Activated naive CD8-positive, alpha-beta T cell treated with anti-CD3 and anti-CD28 coated beads, Interleukin-2, amount 10 ng/mL, durations not matched to agents 7 days and 5 days (primary cell): ENCODE measurements at regions not wholly inside any gene's neighbourhood (a gene's known extent, or its start where the extent isn't known, plus 50 kb on each side); places are given as distances from the start of the nearest gene placed in this dataset.

Experiments
- ATAC-seq: fragments of 150-1000 bp; cut with Tn5 transposase; one replicate; pipeline ENCODE4 v1.10.0; 2021; ENCODE audit warnings: low read depth, moderate library complexity
- POLR2A ChIA-PET: fragments of 350-600 bp; sonication (Branson Sonifier 250); formaldehyde crosslinking; loops from one replicate; lab custom pipeline; 2021; ENCODE audit warnings: antibody characterized with exemption; lab: Charles Lee
- DNase-seq: peaks from one replicate; pipeline ENCODE4 v3.0.0; 2021
- H3K27ac Mint-ChIP-seq: one replicate; pipeline ENCODE4 v1.8.0; 2022; ENCODE audit warnings: mild to moderate bottlenecking, mixed read lengths
- H3K27me3 Mint-ChIP-seq: one replicate; pipeline ENCODE4 v1.8.0; 2022; ENCODE audit warnings: mild to moderate bottlenecking, moderate library complexity, mixed read lengths
- H3K36me3 Mint-ChIP-seq: one replicate; pipeline ENCODE4 v1.8.0; 2021; ENCODE audit warnings: mild to moderate bottlenecking, mixed read lengths
- H3K4me1 Mint-ChIP-seq: one replicate; pipeline ENCODE4 v1.8.0; 2021; ENCODE audit warnings: mixed read lengths
- H3K4me3 Mint-ChIP-seq: one replicate; pipeline ENCODE4 v1.8.0; 2022; ENCODE audit warnings: mild to moderate bottlenecking, moderate library complexity, mixed read lengths
- H3K9me3 Mint-ChIP-seq: one replicate; pipeline ENCODE4 v1.8.0; 2021; ENCODE audit warnings: mixed read lengths

DNA sequence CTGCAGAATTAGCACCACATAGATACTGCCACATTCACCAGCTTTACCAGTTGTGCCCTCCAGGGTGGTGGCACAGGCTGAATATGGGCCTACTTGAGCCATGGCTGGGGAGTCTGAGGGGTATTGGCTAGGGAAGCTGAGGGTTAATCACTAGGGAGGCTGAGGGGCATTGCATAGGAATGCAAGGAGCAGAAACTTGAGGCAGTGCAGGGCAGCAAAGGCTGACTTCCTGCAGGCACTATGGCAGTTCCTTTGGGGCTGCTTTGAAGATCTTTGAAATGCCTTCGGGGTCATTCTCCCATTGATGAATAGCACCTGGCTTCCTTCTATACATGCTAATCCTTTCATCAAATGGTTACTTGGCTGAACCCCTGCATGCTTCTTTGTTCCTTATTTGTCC is 171.5 kb downstream of the RCN1 start:
- no peak for ATAC-seq
- no peak for DNase-seq
- no peak overlapping the region for H3K4me3 Mint-ChIP-seq
- no peaks in the 10 kb centered on the region for H3K9me3 Mint-ChIP-seq
- POLR2A ChIA-PET = no interaction called here
- no peak overlapping the region for H3K27ac Mint-ChIP-seq
- H3K27me3 Mint-ChIP-seq = peaks cover 17% of the 10 kb centered on the region
- H3K36me3 Mint-ChIP-seq = no peaks in the 10 kb centered on the region
- H3K4me1 Mint-ChIP-seq = no peaks in the 10 kb centered on the region

DNA sequence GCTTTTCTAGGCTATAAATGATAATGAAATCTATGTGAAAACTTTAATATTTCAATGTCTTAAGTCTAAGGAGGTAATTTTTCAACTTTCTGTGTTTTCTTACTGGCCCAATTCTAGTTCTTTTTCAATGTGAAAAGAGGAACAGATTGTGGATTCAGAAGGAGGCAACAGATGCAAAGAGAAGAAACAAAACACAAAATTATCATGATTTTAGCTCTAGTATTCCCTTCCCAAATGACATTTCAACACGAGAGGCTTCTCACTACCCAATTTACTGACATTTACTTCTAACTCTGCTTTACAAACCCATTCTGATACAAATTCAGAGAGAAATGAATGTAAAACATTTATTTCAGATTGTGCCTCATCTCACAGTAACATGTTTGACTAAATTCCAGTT is 169.4 kb downstream of the WT1 start:
- ATAC-seq (no peak), DNase-seq (no peak)
- no peak overlapping the region for H3K4me3 Mint-ChIP-seq
- no peaks in the 10 kb centered on the region for H3K36me3 Mint-ChIP-seq
- H3K4me1 Mint-ChIP-seq = no peaks in the 10 kb centered on the region
- no peak overlapping the region for H3K27ac Mint-ChIP-seq
- H3K27me3 Mint-ChIP-seq = peaks cover 15% of the 10 kb centered on the region
- POLR2A ChIA-PET = no interaction called here
- H3K9me3 Mint-ChIP-seq = no peaks in the 10 kb centered on the region

DNA sequence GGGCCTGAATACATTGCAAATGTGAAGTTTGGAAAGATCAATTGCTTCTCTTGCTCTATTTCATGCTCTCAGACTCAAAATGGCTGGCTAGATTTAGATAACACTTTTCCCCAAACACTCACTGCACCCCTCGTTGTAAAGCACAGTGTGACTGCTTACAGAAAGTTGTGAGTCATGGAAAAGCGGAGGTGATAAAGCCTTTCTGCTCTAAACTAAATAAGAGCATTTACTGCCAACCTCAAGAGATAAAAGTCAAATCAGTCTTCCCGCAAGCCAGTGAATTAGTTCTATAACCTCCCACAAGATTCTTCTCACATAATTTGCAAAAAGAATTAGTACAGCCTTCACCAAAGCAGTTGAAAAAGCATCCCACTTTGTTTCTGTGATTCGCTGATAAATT is 168.7 kb downstream of the WT1 start:
- H3K9me3 Mint-ChIP-seq = no peaks in the 10 kb centered on the region

DNA sequence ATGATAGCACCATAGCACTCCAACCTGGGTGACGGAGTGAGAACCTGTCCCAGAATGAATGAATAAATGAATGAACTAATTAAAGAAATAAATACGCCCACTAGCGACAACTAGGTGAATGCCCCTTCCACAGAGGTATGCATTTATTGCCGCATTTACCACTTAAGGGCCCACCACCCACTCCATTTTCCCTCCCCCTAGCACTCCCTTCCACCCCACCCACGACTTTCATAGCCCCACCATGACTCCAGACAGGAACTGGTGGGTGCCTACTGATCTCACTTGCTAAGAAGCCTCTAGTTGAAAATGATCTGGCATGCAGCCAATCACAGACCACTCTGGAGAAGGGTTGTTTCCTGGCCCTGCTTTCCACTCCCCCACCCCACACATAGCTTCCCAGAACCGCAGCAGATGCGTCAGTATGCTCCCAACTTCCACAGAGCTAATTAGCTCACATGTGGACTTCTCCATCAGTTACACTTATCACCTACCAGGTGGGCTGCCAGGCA is 167.6 kb downstream of the WT1 start:
- no peak overlapping the region for H3K27ac Mint-ChIP-seq
- no peak for ATAC-seq
- H3K36me3 Mint-ChIP-seq = no peaks in the 10 kb centered on the region
- no peaks in the 10 kb centered on the region for H3K9me3 Mint-ChIP-seq
- POLR2A ChIA-PET = no interaction called here
- H3K27me3 Mint-ChIP-seq = peaks cover 14% of the 10 kb centered on the region
- no peak for DNase-seq
- H3K4me1 Mint-ChIP-seq = no peaks in the 10 kb centered on the region
- no peak overlapping the region for H3K4me3 Mint-ChIP-seq

More for the DNA sequence above, 168.7 kb downstream of the WT1 start:
- H3K4me1 Mint-ChIP-seq = no peaks in the 10 kb centered on the region
- no peak for DNase-seq
- H3K27ac Mint-ChIP-seq = no peak overlapping the region
- POLR2A ChIA-PET = no interaction called here
- peaks cover 13% of the 10 kb centered on the region for H3K27me3 Mint-ChIP-seq
- no peak overlapping the region for H3K4me3 Mint-ChIP-seq
- H3K36me3 Mint-ChIP-seq = no peaks in the 10 kb centered on the region
- ATAC-seq = no peak

DNA sequence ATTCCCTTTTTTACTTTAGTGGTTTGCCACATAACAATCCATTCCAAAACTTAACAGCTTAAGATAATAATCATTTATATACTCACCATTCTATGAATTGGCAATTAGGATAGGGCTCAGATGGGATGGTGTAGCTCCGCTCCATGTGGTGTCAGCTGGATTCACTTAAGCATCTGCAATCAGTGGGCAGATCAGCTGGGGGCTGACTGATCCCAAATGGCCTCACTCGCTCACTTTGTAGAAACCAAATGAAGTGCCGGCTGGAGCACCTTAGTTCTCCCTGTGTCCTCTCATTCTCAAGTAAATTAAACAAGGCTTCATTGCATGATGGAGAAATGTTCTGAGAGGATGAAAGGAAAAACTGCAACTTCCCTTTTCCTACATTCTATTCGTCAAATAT is 161.4 kb downstream of the WT1 start:
- DNase-seq (no peak), ATAC-seq (no peak)
- peaks cover 18% of the 10 kb centered on the region for H3K27me3 Mint-ChIP-seq
- H3K36me3 Mint-ChIP-seq = no peaks in the 10 kb centered on the region
- H3K27ac Mint-ChIP-seq = no peak overlapping the region
- H3K9me3 Mint-ChIP-seq = no peaks in the 10 kb centered on the region
- no peaks in the 10 kb centered on the region for H3K4me1 Mint-ChIP-seq
- POLR2A ChIA-PET = no interaction called here
- no peak overlapping the region for H3K4me3 Mint-ChIP-seq

DNA sequence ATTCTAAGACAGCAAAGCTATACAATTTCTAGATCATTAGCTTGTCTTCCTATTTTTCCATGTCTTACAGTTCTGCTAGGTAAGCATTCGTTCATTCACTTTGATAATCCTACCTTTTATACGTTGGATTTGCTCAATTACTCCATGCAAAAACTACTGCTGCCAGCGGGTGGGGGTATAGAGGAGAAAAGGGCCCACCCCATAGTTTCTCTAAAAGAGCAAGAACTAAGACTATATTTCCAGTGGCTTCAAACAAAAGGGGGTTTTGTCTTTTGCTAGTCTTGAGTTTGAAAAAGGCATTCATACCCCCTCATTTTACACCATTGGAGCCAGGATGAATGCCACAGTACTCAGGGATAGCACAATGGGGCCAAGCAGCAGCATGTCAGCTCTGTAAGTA is 155.7 kb downstream of the WT1 start:
- ATAC-seq = no peak
- Mint-ChIP-seq H3K4me3 (no peak overlapping the region), H3K9me3 (peaks cover 3% of the 10 kb centered on the region), H3K27me3 (peaks cover 22% of the 10 kb centered on the region), H3K27ac (no peak overlapping the region), H3K36me3 (no peaks in the 10 kb centered on the region), H3K4me1 (no peaks in the 10 kb centered on the region)
- POLR2A ChIA-PET = no interaction called here
- no peak for DNase-seq

DNA sequence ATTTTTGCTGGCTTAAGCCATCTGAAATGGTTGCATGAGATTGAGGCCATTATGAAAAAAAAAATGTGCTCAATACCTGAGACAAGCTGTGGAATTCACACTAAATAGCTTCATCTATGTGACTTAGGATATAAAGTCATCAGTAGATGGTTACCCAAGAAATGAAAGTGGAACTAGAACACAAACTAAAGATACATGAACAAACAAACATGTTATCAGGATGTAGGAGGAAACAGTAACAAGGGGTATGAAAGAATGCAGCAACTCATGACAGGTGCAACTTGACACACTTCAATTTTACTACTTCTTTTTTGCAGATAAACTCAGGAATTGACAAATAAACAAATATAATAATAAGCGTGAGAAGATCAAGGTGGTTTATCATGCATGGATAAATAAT is 155.0 kb downstream of the WT1 start:
- Mint-ChIP-seq H3K27ac (no peak overlapping the region), H3K9me3 (peaks cover 3% of the 10 kb centered on the region), H3K4me3 (no peak overlapping the region), H3K4me1 (no peaks in the 10 kb centered on the region), H3K36me3 (no peaks in the 10 kb centered on the region), H3K27me3 (peaks cover 20% of the 10 kb centered on the region)
- POLR2A ChIA-PET = no interaction called here
- ATAC-seq (no peak), DNase-seq (no peak)

DNA sequence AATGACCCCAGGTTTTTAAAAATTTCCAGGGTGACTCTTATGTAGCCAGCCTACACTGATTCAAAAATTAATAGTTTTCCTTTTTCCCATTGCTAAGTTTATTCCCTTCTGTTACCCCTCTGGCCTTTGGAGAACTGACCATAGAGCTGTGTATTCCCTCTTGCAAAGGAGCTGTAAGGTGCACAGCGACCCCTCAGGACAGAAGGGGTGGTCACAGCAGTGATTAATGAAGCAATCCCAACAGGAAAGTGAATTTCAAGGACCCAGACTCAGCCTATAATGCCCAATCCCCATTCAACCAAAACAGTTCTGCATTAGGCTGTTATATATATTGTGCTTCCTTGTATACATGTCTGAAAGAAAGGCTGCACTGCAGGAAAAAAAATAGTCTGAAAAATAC is 147.1 kb downstream of the WT1 start:
- H3K4me1 Mint-ChIP-seq = no peaks in the 10 kb centered on the region
- peaks cover 10% of the 10 kb centered on the region for H3K27me3 Mint-ChIP-seq
- H3K36me3 Mint-ChIP-seq = no peaks in the 10 kb centered on the region
- H3K4me3 Mint-ChIP-seq = no peak overlapping the region
- H3K9me3 Mint-ChIP-seq = peaks cover 1% of the 10 kb centered on the region
- DNase-seq (no peak), ATAC-seq (no peak)
- no peak overlapping the region for H3K27ac Mint-ChIP-seq
- POLR2A ChIA-PET = no interaction called here

DNA sequence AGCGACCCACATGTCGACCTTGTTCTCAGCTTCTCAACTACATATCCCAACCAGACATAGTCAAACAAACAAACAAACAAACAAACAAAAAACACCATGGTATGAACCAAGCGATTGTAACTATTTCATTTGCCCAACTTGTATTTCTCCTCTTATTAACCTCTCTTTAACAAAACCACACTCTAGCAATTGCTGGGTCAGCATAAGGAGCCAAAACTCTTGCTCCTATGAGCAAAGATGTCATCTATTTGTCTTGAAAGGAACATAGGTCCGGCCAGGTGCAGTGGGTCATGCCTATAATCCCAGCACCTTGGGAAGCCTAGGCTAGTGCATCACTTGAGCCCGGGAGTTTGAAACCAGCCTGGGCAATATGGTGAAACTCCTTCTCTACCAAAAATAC is 145.6 kb downstream of the WT1 start:
- ATAC-seq (no peak), DNase-seq (no peak)
- Mint-ChIP-seq H3K9me3 (no peaks in the 10 kb centered on the region), H3K4me1 (no peaks in the 10 kb centered on the region), H3K27ac (no peak overlapping the region), H3K36me3 (no peaks in the 10 kb centered on the region), H3K27me3 (peaks cover 3% of the 10 kb centered on the region), H3K4me3 (no peak overlapping the region)
- POLR2A ChIA-PET = no interaction called here

DNA sequence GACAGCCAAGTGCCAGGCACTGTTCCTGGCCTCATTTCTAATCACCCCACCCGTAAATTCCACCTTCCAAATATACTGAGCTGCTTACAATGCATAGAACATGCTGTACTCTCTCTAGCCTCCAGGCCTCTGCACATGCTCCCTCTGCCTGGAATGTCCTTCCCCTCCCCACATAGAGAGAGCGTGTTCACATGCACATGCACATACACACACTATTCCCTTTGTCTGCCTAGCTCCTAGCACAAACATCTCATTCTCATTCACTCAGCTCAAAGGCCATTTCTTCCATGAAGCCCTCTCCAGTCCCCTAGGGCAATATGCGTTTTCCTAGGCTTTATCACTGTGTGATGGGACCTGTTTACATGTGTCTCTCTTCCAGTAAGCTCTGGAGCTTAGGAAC is 144.6 kb downstream of the WT1 start:
- DNase-seq = no peak
- no peak overlapping the region for H3K27ac Mint-ChIP-seq

DNA sequence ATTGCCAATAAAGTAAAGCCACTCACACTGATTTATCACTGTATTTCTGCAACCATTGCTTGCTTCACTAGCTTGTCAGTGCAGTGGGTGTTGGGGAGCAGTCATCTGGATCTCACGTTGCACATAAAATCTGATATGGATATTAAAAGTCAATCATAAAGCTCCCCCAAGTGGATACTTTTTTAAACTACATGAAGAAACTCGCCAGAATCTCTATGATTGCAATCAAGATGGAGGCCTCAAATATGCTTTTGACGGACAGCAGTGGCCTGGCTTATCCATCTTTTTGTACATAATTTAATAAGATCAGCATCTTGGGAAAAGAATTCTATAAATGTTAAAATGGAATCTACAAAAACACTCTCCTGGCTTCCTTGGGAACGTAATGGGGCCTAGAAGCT is 137.7 kb downstream of the WT1 start:
- Mint-ChIP-seq H3K27me3 (peaks cover 4% of the 10 kb centered on the region), H3K9me3 (no peaks in the 10 kb centered on the region), H3K4me3 (no peak overlapping the region), H3K27ac (no peak overlapping the region), H3K36me3 (no peaks in the 10 kb centered on the region), H3K4me1 (peaks cover 10% of the 10 kb centered on the region)
- ATAC-seq (peak; percentile 26), DNase-seq (no peak)
- POLR2A ChIA-PET = no interaction called here

More for the DNA sequence above, 144.6 kb downstream of the WT1 start:
- H3K27me3 Mint-ChIP-seq = peaks cover 3% of the 10 kb centered on the region
- no peak overlapping the region for H3K4me3 Mint-ChIP-seq
- H3K4me1 Mint-ChIP-seq = peaks cover under 1% of the 10 kb centered on the region
- H3K36me3 Mint-ChIP-seq = no peaks in the 10 kb centered on the region
- ATAC-seq = no peak
- no peaks in the 10 kb centered on the region for H3K9me3 Mint-ChIP-seq
- POLR2A ChIA-PET = interaction anchor here (0.7 to 1.1 kb wide), 2 partner anchors 13 to 132 kb away, joined by 3 read pairs; no protein-coding TSS in a partner anchor

DNA sequence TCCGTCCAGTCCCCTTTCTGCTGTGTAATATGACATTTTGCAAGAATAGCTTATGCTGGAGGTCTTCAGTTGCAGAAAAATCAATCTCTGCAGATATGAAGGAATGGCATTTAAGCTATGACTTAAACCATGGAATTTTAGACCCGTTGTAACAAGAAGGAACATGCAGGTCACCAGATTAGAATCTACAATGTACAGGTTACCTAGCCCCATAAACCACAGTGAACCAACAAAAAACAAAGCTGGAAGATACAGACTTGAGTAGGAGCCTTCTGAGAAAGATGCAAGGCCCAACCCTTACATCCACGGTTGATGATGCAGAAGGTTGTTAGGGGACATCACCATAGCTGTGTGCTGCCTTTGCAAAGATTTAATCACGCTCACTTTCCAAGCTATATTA is 132.5 kb downstream of the WT1 start:
- Mint-ChIP-seq H3K27ac (no peak overlapping the region), H3K36me3 (no peaks in the 10 kb centered on the region), H3K9me3 (no peaks in the 10 kb centered on the region), H3K4me3 (no peak overlapping the region), H3K4me1 (no peaks in the 10 kb centered on the region), H3K27me3 (no peaks in the 10 kb centered on the region)
- POLR2A ChIA-PET = no interaction called here
- DNase-seq = no peak
- ATAC-seq = no peak

DNA sequence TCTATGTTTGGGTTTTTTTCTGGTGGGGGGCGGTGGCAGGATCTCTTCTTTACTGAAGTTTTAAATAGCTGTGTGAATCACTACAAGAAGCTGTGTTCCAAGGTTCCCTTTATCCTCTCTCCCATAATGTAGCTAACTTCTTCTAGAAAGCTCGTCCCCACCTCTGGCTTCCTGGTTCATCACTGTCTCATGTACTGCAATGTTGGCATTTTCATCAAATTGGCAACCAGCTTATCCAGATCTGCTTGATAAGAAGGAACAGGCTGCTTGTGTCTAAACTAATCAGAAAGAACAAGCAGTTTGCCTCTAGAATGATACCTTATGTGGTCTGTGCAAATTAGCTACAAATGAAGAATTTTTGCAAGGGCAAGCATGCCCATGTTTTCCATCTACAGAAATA is 130.8 kb downstream of the WT1 start:
- H3K4me3 Mint-ChIP-seq = no peak overlapping the region
- no peaks in the 10 kb centered on the region for H3K27me3 Mint-ChIP-seq
- no peak overlapping the region for H3K27ac Mint-ChIP-seq
- H3K36me3 Mint-ChIP-seq = no peaks in the 10 kb centered on the region
- DNase-seq (no peak), ATAC-seq (no peak)
- POLR2A ChIA-PET = no interaction called here
- H3K9me3 Mint-ChIP-seq = no peaks in the 10 kb centered on the region
- H3K4me1 Mint-ChIP-seq = no peaks in the 10 kb centered on the region

DNA sequence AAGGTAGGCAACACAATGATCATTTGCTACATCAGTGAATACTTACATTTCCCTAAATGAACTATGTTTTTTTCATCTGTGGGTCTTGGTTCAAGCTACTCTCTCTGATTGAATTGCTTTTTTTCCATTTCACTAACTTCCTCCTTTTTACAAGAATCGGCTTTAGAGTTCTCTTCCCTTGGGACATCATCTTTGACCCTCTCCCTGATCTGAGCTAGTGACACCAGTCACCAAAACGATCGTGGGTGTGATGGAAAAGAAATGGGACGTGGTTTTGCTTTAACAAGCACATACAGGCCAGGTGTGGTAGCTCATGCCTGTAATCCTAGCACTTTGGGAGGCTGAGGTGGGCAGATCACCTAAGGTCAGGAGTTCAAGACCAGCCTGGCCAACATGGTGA is 129.9 kb downstream of the WT1 start:
- DNase-seq (no peak), ATAC-seq (no peak)
- Mint-ChIP-seq H3K4me1 (no peaks in the 10 kb centered on the region), H3K27me3 (no peaks in the 10 kb centered on the region), H3K4me3 (no peak overlapping the region), H3K36me3 (no peaks in the 10 kb centered on the region), H3K9me3 (no peaks in the 10 kb centered on the region), H3K27ac (no peak overlapping the region)
- POLR2A ChIA-PET = no interaction called here

DNA sequence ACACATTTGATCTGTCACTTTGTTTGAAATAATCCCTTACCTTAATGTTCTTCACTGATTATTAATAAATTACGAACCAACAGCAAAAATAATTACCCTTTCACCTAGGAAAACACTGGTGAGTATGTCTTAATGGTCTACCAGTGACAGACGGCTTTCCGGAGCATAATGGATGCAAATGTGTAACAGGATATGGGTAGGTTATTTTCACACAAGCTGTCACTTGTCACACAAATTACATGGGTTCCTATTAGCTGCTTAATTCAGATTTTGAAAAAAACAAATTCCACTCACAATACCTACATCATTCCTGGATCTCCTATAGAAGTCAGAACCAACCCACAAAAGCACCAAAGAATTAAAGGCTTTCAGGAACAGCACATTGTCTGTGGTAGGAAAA is 127.9 kb downstream of the WT1 start:
- Mint-ChIP-seq H3K36me3 (no peaks in the 10 kb centered on the region), H3K27ac (no peak overlapping the region), H3K9me3 (no peaks in the 10 kb centered on the region), H3K4me3 (no peak overlapping the region), H3K4me1 (no peaks in the 10 kb centered on the region), H3K27me3 (peaks cover 4% of the 10 kb centered on the region)
- DNase-seq (no peak), ATAC-seq (no peak)
- POLR2A ChIA-PET = no interaction called here
